ENCODE measurements at regions not wholly inside any gene's neighbourhood (a gene's known extent, or its start where the extent isn't known, plus 50 kb on each side); places are given as distances from the start of the nearest gene placed in this dataset.

GRCh38 chr6:108777536-108777935 is 70.7 kb upstream of the ARMC2 start:
- no peak for TF ChIP-seq EZH2phosphoT487 (IDR thresholded peaks at IDR 0.05; ENCODE audit: insufficient read depth, low read depth)
- TF ChIP-seq EZH2 (IDR thresholded peaks at IDR 0.05; ENCODE audit: insufficient read depth, poor library complexity, severe bottlenecking): no peak
